Neural crest cell (in vitro differentiated cells): ENCODE measurements at regions not wholly inside any gene's neighbourhood (a gene's known extent, or its start where the extent isn't known, plus 50 kb on each side); places are given as distances from the start of the nearest gene placed in this dataset.
"Not testable (repeated sequence)": the region's sequence is repeated elsewhere in the genome, so short reads cannot be mapped to it uniquely, and the experiment has no call there.

Source experiments
- DNase-seq: peaks from one replicate; pipeline ENCODE4 v3.0.0; 2021; ENCODE audit warnings: low read depth, mixed read lengths, low spot score
- H3K27ac Mint-ChIP-seq: one replicate; pipeline ENCODE4 v1.8.0; 2021; ENCODE audit warnings: mild to moderate bottlenecking, mixed read lengths; ENCODE audit not compliant: unreplicated experiment
- H3K27me3 Mint-ChIP-seq: 2 replicates; pipeline ENCODE4 v1.8.0; 2021; ENCODE audit warnings: low read depth, mild to moderate bottlenecking, mixed read lengths
- H3K36me3 Mint-ChIP-seq: 2 replicates; pipeline ENCODE4 v1.8.0; 2021; ENCODE audit warnings: low read depth, mild to moderate bottlenecking, mixed read lengths
- H3K4me1 Mint-ChIP-seq: 2 replicates; pipeline ENCODE4 v1.8.0; 2021; ENCODE audit warnings: mixed read lengths
- H3K4me3 Mint-ChIP-seq: one replicate; pipeline ENCODE4 v1.8.0; 2021; ENCODE audit warnings: mild to moderate bottlenecking, mixed read lengths
- H3K9me3 Mint-ChIP-seq: 2 replicates; pipeline ENCODE4 v1.8.0; 2021; ENCODE audit warnings: mixed read lengths
- CTCF ChIP-seq: fragments of 200-600 bp; sonication (generic); conservative IDR thresholded peaks from 2 replicates; pipeline ENCODE4 v1.5.0; 2021; ENCODE audit warnings: antibody characterized with exemption, mild to moderate bottlenecking

DNA sequence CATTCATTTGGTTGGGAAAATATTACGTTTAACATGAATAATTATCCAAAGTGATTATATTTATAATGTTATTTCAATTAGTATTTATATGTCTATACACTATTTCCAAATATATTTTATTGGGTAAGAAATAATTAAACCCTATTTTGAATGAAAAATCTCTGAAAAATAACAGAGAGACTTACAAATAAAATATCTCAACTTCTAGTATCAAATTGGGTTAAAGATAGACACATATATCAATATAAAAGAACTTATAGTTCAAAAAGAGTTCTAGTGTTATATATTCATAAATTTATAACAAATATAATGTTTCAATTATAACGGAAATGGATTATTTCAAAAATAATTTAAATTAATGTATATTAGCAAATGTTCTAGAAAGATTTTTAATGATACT lies 482.6 kb upstream of the PCDH20 start:
- peaks cover 3% of the 10 kb centered on the region for H3K9me3 Mint-ChIP-seq
- H3K4me3 Mint-ChIP-seq, result no peak overlapping the region
- H3K36me3 Mint-ChIP-seq, result no peaks in the 10 kb centered on the region
- no peaks in the 10 kb centered on the region for H3K4me1 Mint-ChIP-seq
- H3K27ac Mint-ChIP-seq, result no peak overlapping the region
- no peaks in the 10 kb centered on the region for H3K27me3 Mint-ChIP-seq
- TF ChIP-seq CTCF, result no peak
- DNase-seq, result no peak

DNA sequence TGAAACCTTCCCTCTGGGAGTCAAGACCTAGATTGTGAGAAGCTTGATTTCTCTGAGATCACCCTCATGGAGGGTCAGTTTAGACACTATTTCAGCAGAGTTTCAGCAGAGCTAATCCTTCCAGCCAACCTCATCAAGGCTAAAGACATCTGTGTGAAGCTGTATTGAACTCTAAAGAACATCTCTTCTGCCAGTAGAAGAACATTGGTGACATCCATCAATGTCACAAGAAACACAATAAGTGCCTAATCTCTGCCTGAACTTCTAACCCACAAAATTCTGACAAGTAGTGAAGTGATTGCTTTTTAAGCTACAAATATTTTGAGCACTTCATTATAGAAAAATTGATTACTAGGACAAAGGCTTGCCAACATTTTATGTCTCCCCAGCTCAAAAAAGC lies 475.8 kb upstream of the PCDH20 start:
- Mint-ChIP-seq H3K27ac (peak overlapping the region; percentile 75), H3K36me3 (no peaks in the 10 kb centered on the region), H3K27me3 (no peaks in the 10 kb centered on the region), H3K4me1 (no peaks in the 10 kb centered on the region), H3K4me3 (no peak overlapping the region), H3K9me3 (peaks cover 5% of the 10 kb centered on the region)
- no peak for TF ChIP-seq CTCF
- DNase-seq, result no peak

- no peak for DNase-seq
- no peaks in the 10 kb centered on the region for H3K27me3 Mint-ChIP-seq
- no peak overlapping the region for H3K4me3 Mint-ChIP-seq
- H3K9me3 Mint-ChIP-seq, result peaks cover 2% of the 10 kb centered on the region
- TF ChIP-seq CTCF, result no peak
- no peak overlapping the region for H3K27ac Mint-ChIP-seq
- H3K4me1 Mint-ChIP-seq, result no peaks in the 10 kb centered on the region
- H3K36me3 Mint-ChIP-seq, result no peaks in the 10 kb centered on the region
Observed at GRCh38 chr13:61884830-61885229, 469.2 kb upstream of the PCDH20 start.

- Mint-ChIP-seq H3K27ac (no peak overlapping the region), H3K4me3 (no peak overlapping the region)
- DNase-seq, result no peak
Observed at GRCh38 chr13:61880578-61881283, 465.1 kb upstream of the PCDH20 start.

GRCh38 chr13:61878565-61878964 lies 462.9 kb upstream of the PCDH20 start:
- not testable (repeated sequence) for H3K4me1 Mint-ChIP-seq, H3K27me3 Mint-ChIP-seq, H3K4me3 Mint-ChIP-seq, H3K27ac Mint-ChIP-seq, DNase-seq, H3K36me3 Mint-ChIP-seq
- H3K9me3 Mint-ChIP-seq, result peaks cover 12% of the 10 kb centered on the region

More at GRCh38 chr13:61880578-61881283, 465.1 kb upstream of the PCDH20 start:
- Mint-ChIP-seq H3K36me3 (peaks cover 3% of the 10 kb centered on the region), H3K27me3 (no peaks in the 10 kb centered on the region), H3K4me1 (no peaks in the 10 kb centered on the region), H3K9me3 (peaks cover 8% of the 10 kb centered on the region)
- TF ChIP-seq CTCF, result peak; percentile 68

DNA sequence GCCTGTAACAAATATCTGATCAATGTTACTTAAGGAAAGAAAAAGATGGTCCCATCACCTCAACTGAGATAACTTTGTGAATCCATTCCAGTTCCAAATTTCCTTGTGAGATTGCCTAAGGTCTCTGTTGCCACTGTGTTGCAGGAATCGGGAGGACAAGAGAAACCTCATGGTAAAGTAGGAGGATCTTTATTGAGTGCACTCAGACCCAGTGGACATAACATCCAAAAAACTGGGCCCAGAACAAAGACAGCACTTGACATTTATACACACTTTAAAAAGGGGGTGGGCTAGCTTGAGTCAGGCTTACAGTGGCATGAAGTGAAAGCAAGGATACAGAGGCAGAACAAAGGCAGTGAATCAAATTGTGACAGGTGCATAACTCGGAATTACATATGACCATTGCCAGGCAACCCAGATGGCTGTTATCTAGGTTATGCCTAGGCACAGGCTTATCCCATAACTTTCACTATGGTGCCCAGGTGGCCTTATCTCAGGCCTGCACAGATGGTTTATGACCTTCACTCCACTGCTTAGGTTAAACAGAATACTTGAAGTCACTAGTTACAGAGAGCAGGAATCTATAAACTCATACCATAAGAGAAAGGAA lies 459.4 kb upstream of the PCDH20 start:
- Mint-ChIP-seq H3K36me3 (peaks cover 3% of the 10 kb centered on the region), H3K27ac (no peak overlapping the region), H3K4me3 (no peak overlapping the region), H3K27me3 (no peaks in the 10 kb centered on the region), H3K4me1 (no peaks in the 10 kb centered on the region), H3K9me3 (peaks cover 12% of the 10 kb centered on the region)
- TF ChIP-seq CTCF, result no peak
- no peak for DNase-seq
